Fibroblast of the aortic adventitia (primary cell): ENCODE measurements at regions not wholly inside any gene's neighbourhood (a gene's known extent, or its start where the extent isn't known, plus 50 kb on each side); places are given as distances from the start of the nearest gene placed in this dataset.

Experiments used
- DNase-seq: peaks from one replicate; pipeline ENCODE4 v3.0.0-alpha.2; 2010; ENCODE audit warnings: low read depth
- H3K4me3 ChIP-seq: 2 replicates; pipeline ENCODE4 v1.5.1; 2011; ENCODE audit warnings: low read depth, mild to moderate bottlenecking, control low read depth, low read length, moderate library complexity
- CTCF ChIP-seq: IDR thresholded peaks from 2 replicates; pipeline ENCODE4 v1.5.1; 2011; ENCODE audit warnings: mild to moderate bottlenecking, low read length, control low read depth, inconsistent platforms; ENCODE audit not compliant: insufficient read depth

GRCh38 chr1:5798904-5799303, 193.3 kb downstream of the NPHP4 start:
- H3K4me3 ChIP-seq: no peak overlapping the region
- no peak for TF ChIP-seq CTCF
- no peak for DNase-seq

GRCh38 chr1:5798151-5798730, 194.0 kb downstream of the NPHP4 start:
- H3K4me3 ChIP-seq: no peak overlapping the region
- TF ChIP-seq CTCF: no peak

GRCh38 chr1:5796028-5796427, 196.2 kb downstream of the NPHP4 start:
- DNase-seq: no peak
- no peak overlapping the region for H3K4me3 ChIP-seq
- no peak for TF ChIP-seq CTCF

More at GRCh38 chr1:5798151-5798730, 194.0 kb downstream of the NPHP4 start:
- DNase-seq: no peak

- no peak for TF ChIP-seq CTCF
- no peak for DNase-seq
- no peak overlapping the region for H3K4me3 ChIP-seq
Observed at GRCh38 chr1:5794279-5794678, 197.9 kb downstream of the NPHP4 start.

GRCh38 chr1:5793516-5793915, 198.7 kb downstream of the NPHP4 start:
- TF ChIP-seq CTCF: no peak
- no peak for DNase-seq
- no peak overlapping the region for H3K4me3 ChIP-seq

GRCh38 chr1:5781079-5781478, 211.1 kb downstream of the NPHP4 start:
- H3K4me3 ChIP-seq: no peak overlapping the region
- no peak for DNase-seq
- TF ChIP-seq CTCF: no peak

- H3K4me3 ChIP-seq: no peak overlapping the region
- TF ChIP-seq CTCF: no peak
- no peak for DNase-seq
Observed at GRCh38 chr1:5780324-5780716, 211.9 kb downstream of the NPHP4 start.
